Sigmoid colon (tissue), 6 donors: ENCODE measurements at regions not wholly inside any gene's neighbourhood (a gene's known extent, or its start where the extent isn't known, plus 50 kb on each side); places are given as distances from the start of the nearest gene placed in this dataset.
"Not testable (repeated sequence)": the region's sequence is repeated elsewhere in the genome, so short reads cannot be mapped to it uniquely, and the experiment has no call there.

Experiments
- DNase-seq: peaks from one replicate; pipeline ENCODE4 v3.0.0-alpha.2; 2019
- H3K27ac ChIP-seq, 4 donors: fragments of 200-600 bp; sonication (generic); one replicate each; pipeline ENCODE4 v1.5.1; 2016 to 2019; ENCODE audit warnings: mild to moderate bottlenecking in 1 of 4
- H3K27me3 ChIP-seq, 3 donors: fragments of 200-600 bp; sonication (generic); one replicate each; pipeline ENCODE4 v1.5.1; 2019; ENCODE audit warnings: mild to moderate bottlenecking in 1 of 3
- H3K36me3 ChIP-seq, 4 donors: fragments of 200-600 bp; sonication (generic); one replicate each; pipeline ENCODE4 v1.5.1; 2016 to 2019
- H3K4me1 ChIP-seq, 4 donors: fragments of 200-600 bp; sonication (generic); one replicate each; pipeline ENCODE4 v1.5.1; 2017 to 2019
- H3K4me3 ChIP-seq, 4 donors: fragments of 200-600 bp; sonication (generic); one replicate each; pipeline ENCODE4 v1.5.1; 2017 to 2019; ENCODE audit warnings: mild to moderate bottlenecking in 2 of 4, moderate library complexity in 1 of 4
- H3K9me3 ChIP-seq, 4 donors: fragments of 200-600 bp in 3 of 4; sonication (generic) in 3 of 4; one replicate each; pipeline versions ENCODE4 v1.5.1 to v1.6.1; 2013 to 2019
- CTCF ChIP-seq, 4 experiments: fragments of 450-650 bp in 3 of 4; fragments of 200-600 bp in 1 of 4; IDR thresholded peaks; one replicate each; pipeline ENCODE4 v1.5.1; 2016 to 2019; ENCODE audit warnings: antibody characterized with exemption in 4 of 4, mild to moderate bottlenecking in 3 of 4, moderate library complexity in 2 of 4
- EP300 ChIP-seq, 4 donors: sonication (generic); formaldehyde crosslinking; IDR thresholded peaks; one replicate each; pipeline ENCODE4 v1.6.1; 2017; ENCODE audit warnings: antibody characterized with exemption in 4 of 4
- POLR2A ChIP-seq, 2 donors: fragments of 450-650 bp; IDR thresholded peaks; one replicate each; pipeline ENCODE4 v1.6.1; 2016; ENCODE audit warnings: antibody characterized with exemption in 2 of 2, mild to moderate bottlenecking in 2 of 2, moderate library complexity in 2 of 2
- POLR2AphosphoS5 ChIP-seq, 4 donors: sonication (generic); formaldehyde crosslinking; IDR thresholded peaks; one replicate each; pipeline ENCODE4 v1.6.1; 2017; ENCODE audit warnings: antibody characterized with exemption in 4 of 4
- WGBS, 2 donors: extraction: QIAGEN DNeasy Blood & Tissue Kit; methylation state at CpG; one replicate each; pipeline ENCODE4 v1.1.7; 2013; 5-methylcytosine and 5-hydroxymethylcytosine counted together
- intact Hi-C: fragments of 100-400 bp; cut with DNase I; formaldehyde crosslinking; loops from one replicate; pipeline ENCODE4 v1.15.1; 2023
- donor health status: healthy with polysubstance abuse.
- donor health status: healthy.

GRCh38 chr21:35716876-35717565 lies 343.3 kb downstream of the SETD4 start:
- 50 to 62% methylated on average over 2 of the region's 2 CpGs for WGBS, 2 donors
- H3K9me3 ChIP-seq: no peaks in the 10 kb centered on the region
- H3K4me3 ChIP-seq: no peak overlapping the region
- no peak overlapping the region for H3K27ac ChIP-seq
- intact Hi-C loops: no loop called here
- H3K36me3 ChIP-seq: no peaks in the 10 kb centered on the region
- H3K27me3 ChIP-seq: no peaks in the 10 kb centered on the region
- no peak for TF ChIP-seq EP300 (IDR thresholded peaks at IDR 0.05)
- no peak for TF ChIP-seq CTCF (IDR thresholded peaks at IDR 0.05)
- TF ChIP-seq POLR2A (IDR thresholded peaks at IDR 0.05): no peak
- no peak for TF ChIP-seq POLR2AphosphoS5 (IDR thresholded peaks at IDR 0.05)
- H3K4me1 ChIP-seq: no peaks in the 10 kb centered on the region
- DNase-seq: no peak

GRCh38 chr21:35713914-35714313 lies 346.4 kb downstream of the SETD4 start:
- no peaks in the 10 kb centered on the region for H3K9me3 ChIP-seq
- WGBS, 2 donors: 61 to 79% methylated on average over 2 of the region's 2 CpGs
- no peaks in the 10 kb centered on the region for H3K4me1 ChIP-seq
- no peaks in the 10 kb centered on the region for H3K27me3 ChIP-seq
- no peak for DNase-seq
- H3K36me3 ChIP-seq: no peaks in the 10 kb centered on the region
- no peak overlapping the region for H3K4me3 ChIP-seq
- no peak overlapping the region for H3K27ac ChIP-seq
- intact Hi-C loops: no loop called here
- no peak for TF ChIP-seq EP300 (IDR thresholded peaks at IDR 0.05)
- no peak for TF ChIP-seq POLR2A (IDR thresholded peaks at IDR 0.05)
- TF ChIP-seq POLR2AphosphoS5 (IDR thresholded peaks at IDR 0.05): no peak
- no peak for TF ChIP-seq CTCF (IDR thresholded peaks at IDR 0.05)

GRCh38 chr21:35711661-35712060 lies 348.7 kb downstream of the SETD4 start:
- Histone ChIP-seq H3K4me3 (no peak overlapping the region), H3K9me3 (no peaks in the 10 kb centered on the region), H3K27me3 (peaks cover 0 to 4% (median 0%) of the 10 kb centered on the region in 3 donors), H3K27ac (no peak overlapping the region), H3K36me3 (no peaks in the 10 kb centered on the region), H3K4me1 (no peaks in the 10 kb centered on the region)
- intact Hi-C loops: no loop called here
- TF ChIP-seq POLR2AphosphoS5 (IDR thresholded peaks at IDR 0.05): no peak
- TF ChIP-seq POLR2A (IDR thresholded peaks at IDR 0.05): no peak
- no peak for TF ChIP-seq CTCF (IDR thresholded peaks at IDR 0.05)
- TF ChIP-seq EP300 (IDR thresholded peaks at IDR 0.05): no peak
- DNase-seq: no peak
- 67 to 83% methylated on average over 2 of the region's 2 CpGs for WGBS, 2 donors

GRCh38 chr21:35711213-35711612 lies 349.1 kb downstream of the SETD4 start:
- WGBS, 2 donors: 50 to 54% methylated on average over 3 of the region's 3 CpGs
- TF ChIP-seq POLR2AphosphoS5 (IDR thresholded peaks at IDR 0.05) (no peak), EP300 (IDR thresholded peaks at IDR 0.05) (no peak), POLR2A (IDR thresholded peaks at IDR 0.05) (no peak), CTCF (IDR thresholded peaks at IDR 0.05) (no peak)
- no peaks in the 10 kb centered on the region for H3K4me1 ChIP-seq
- H3K27me3 ChIP-seq: peaks cover 0 to 4% (median 0%) of the 10 kb centered on the region in 3 donors
- H3K36me3 ChIP-seq: no peaks in the 10 kb centered on the region
- no peak overlapping the region for H3K27ac ChIP-seq
- H3K9me3 ChIP-seq: no peaks in the 10 kb centered on the region
- DNase-seq: no peak
- intact Hi-C loops: no loop called here
- no peak overlapping the region for H3K4me3 ChIP-seq

- intact Hi-C loops, H3K4me1 ChIP-seq, H3K36me3 ChIP-seq, DNase-seq, H3K9me3 ChIP-seq, H3K27ac ChIP-seq, H3K4me3 ChIP-seq: not testable (repeated sequence)
- peaks cover 0 to 14% (median 0%) of the 10 kb centered on the region in 3 donors for H3K27me3 ChIP-seq
- WGBS, 2 donors: 80 to 86% methylated on average over 3 of the region's 3 CpGs
These were observed 350.3 kb downstream of the SETD4 start for GRCh38 chr21:35709990-35710389.
